PC-3 (cell line): ENCODE measurements at regions not wholly inside any gene's neighbourhood (a gene's known extent, or its start where the extent isn't known, plus 50 kb on each side); places are given as distances from the start of the nearest gene placed in this dataset.

ENCODE experiments used
- CTCF ChIP-seq: fragments of 300-600 bp; sonication (generic); conservative IDR thresholded peaks from 2 replicates; pipeline ENCODE4 v1.5.1; 2017; ENCODE audit warnings: antibody characterized with exemption, low read depth, mild to moderate bottlenecking, low read length
- EZH2 ChIP-seq: fragments of 300-600 bp; sonication (generic); IDR thresholded peaks from one replicate; pipeline ENCODE4 v1.6.1; 2017; ENCODE audit warnings: antibody characterized with exemption, mild to moderate bottlenecking, low read length; ENCODE audit not compliant: unreplicated experiment

- TF ChIP-seq CTCF (no peak), EZH2 (no peak)
Measured at GRCh38 chr5:117204926-117205869, 630.6 kb upstream of the SEMA6A start.
